ENCODE measurements at regions not wholly inside any gene's neighbourhood (a gene's known extent, or its start where the extent isn't known, plus 50 kb on each side); places are given as distances from the start of the nearest gene placed in this dataset.

GRCh38 chr11:128400382-128401203 lies 186.8 kb downstream of the ETS1 start:
- no peak for TF ChIP-seq CTCF (conservative IDR thresholded peaks at IDR 0.05 in 1 of 2, IDR thresholded peaks at IDR 0.05 in 1 of 2; ENCODE audit: extremely low read depth in 1 of 2, insufficient read depth in 1 of 2, low read depth in 1 of 2, low read length in 2 of 2)
- TF ChIP-seq EZH2 (IDR thresholded peaks at IDR 0.05; ENCODE audit: borderline replicate concordance, low read length) = no peak
